ENCODE measurements at regions not wholly inside any gene's neighbourhood (a gene's known extent, or its start where the extent isn't known, plus 50 kb on each side); places are given as distances from the start of the nearest gene placed in this dataset.

DNA sequence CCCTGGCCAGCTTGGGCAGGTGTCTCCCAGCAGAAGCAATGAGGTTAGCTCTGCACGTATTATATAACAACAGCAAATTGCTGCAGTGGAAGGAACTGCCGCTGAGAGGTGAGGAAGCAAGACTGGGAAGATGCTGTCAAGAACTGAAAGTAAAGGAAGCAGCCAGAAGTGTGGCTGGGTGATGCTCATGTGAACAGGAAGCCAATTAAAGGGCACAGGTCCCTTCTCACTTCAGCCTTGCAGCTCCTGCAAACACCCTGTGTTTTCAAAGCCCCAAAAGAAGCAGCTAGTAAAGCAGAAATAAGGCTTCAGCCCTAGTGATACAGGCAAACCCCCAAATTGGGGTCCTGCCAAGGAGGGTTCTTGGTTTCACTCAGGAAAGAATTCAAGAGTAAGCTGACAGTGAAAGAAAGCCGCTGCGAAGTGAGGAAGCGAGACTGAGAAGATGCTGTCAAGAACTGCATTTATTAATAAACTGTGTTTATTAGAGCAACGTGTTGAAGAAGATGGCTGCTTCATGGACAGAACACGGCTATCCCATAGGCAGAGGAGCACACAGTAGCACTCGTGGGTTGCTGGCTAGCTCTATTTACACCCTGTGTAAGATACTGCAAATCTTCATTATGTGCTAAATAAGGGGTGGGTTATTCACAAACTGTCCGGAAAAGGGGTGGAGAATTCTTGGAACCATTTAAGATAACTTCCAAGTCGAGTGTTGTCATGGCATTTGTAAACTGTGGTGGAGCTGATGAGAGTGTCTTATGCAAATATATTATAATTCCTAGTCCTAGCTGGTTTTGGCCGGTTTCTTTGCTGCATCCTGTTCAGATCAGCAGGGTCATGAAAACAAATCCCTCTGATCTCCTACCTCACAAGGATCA lies 152.2 kb downstream of the LINC00237 start:
- Histone ChIP-seq H3K9me3 (no peaks in the 10 kb centered on the region), H3K27ac (no peak overlapping the region), H3K36me3 (no peaks in the 10 kb centered on the region), H3K27me3 (no peaks in the 10 kb centered on the region), H3K4me1 (no peaks in the 10 kb centered on the region), H3K4me3 (no peak overlapping the region)
- TF ChIP-seq CTCF (IDR thresholded peaks at IDR 0.05), result no peak
- intact Hi-C loops (cut with DNase I), result no loop called here
- no peak for DNase-seq (ENCODE audit: low spot score in 2 of 2)

- H3K27me3 ChIP-seq, result no peaks in the 10 kb centered on the region
- intact Hi-C loops (cut with DNase I), result no loop called here
- TF ChIP-seq CTCF (IDR thresholded peaks at IDR 0.05), result no peak
- no peak for DNase-seq (ENCODE audit: low spot score in 2 of 2)
- no peaks in the 10 kb centered on the region for H3K4me1 ChIP-seq
- H3K9me3 ChIP-seq, result peaks cover 0 to 3% of the 10 kb centered on the region in 2 donors
- no peak overlapping the region for H3K27ac ChIP-seq
- H3K36me3 ChIP-seq, result no peaks in the 10 kb centered on the region
- no peak overlapping the region for H3K4me3 ChIP-seq
These were observed 155.5 kb downstream of the LINC00237 start for GRCh38 chr20:20950620-20951019.

- TF ChIP-seq CTCF (IDR thresholded peaks at IDR 0.05), result no peak
These were observed 159.9 kb downstream of the LINC00237 start for GRCh38 chr20:20946122-20946759.

GRCh38 chr20:20941468-20941889 lies 164.7 kb downstream of the LINC00237 start:
- Histone ChIP-seq H3K9me3 (peaks cover 0 to 3% of the 10 kb centered on the region in 2 donors), H3K27me3 (no peaks in the 10 kb centered on the region), H3K27ac (no peak overlapping the region), H3K4me1 (no peaks in the 10 kb centered on the region), H3K36me3 (no peaks in the 10 kb centered on the region), H3K4me3 (no peak overlapping the region)
- intact Hi-C loops (cut with DNase I), result no loop called here
- TF ChIP-seq CTCF (IDR thresholded peaks at IDR 0.05), result no peak
- DNase-seq (ENCODE audit: low spot score in 2 of 2), result no peak

More at GRCh38 chr20:20946122-20946759, 159.9 kb downstream of the LINC00237 start:
- Histone ChIP-seq H3K9me3 (peaks cover 0 to 3% of the 10 kb centered on the region in 2 donors), H3K36me3 (no peaks in the 10 kb centered on the region), H3K27ac (no peak overlapping the region), H3K27me3 (no peaks in the 10 kb centered on the region), H3K4me3 (no peak overlapping the region), H3K4me1 (no peaks in the 10 kb centered on the region)
- DNase-seq (ENCODE audit: low spot score in 2 of 2), result no peak
- intact Hi-C loops (cut with DNase I), result no loop called here

GRCh38 chr20:20939006-20939405 lies 167.2 kb downstream of the LINC00237 start:
- no peak for TF ChIP-seq CTCF (IDR thresholded peaks at IDR 0.05)
- intact Hi-C loops (cut with DNase I), result no loop called here

More at GRCh38 chr20:20939006-20939405, 167.2 kb downstream of the LINC00237 start:
- no peaks in the 10 kb centered on the region for H3K4me1 ChIP-seq
- H3K9me3 ChIP-seq, result no peaks in the 10 kb centered on the region
- H3K36me3 ChIP-seq, result no peaks in the 10 kb centered on the region
- H3K27ac ChIP-seq, result no peak overlapping the region
- no peaks in the 10 kb centered on the region for H3K27me3 ChIP-seq
- DNase-seq (ENCODE audit: low spot score in 2 of 2), result no peak
- H3K4me3 ChIP-seq, result no peak overlapping the region
